ENCODE measurements at regions not wholly inside any gene's neighbourhood (a gene's known extent, or its start where the extent isn't known, plus 50 kb on each side); places are given as distances from the start of the nearest gene placed in this dataset.

DNA sequence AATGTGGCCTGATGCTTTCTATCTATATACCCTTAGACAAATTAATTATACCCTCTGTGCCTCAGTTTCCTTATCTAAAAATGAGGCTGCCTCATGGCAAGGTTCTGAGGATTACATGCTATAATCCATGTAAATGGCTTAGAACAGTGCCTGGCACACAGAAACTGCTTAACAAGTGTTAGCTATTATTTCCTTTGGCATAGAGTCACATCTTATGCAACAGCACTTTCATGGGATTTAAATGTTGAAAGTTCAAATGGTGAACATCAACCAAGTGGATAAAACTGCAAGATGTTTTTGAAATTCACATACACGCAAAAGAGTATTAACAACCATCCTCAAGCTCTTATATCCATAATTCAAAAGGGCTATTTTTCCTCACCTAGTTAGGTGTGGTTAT lies 202.8 kb upstream of the JAG1 start:
- no peak for DNase-seq
- H3K27ac ChIP-seq (ENCODE audit: low read depth in 2 of 2, low read length in 1 of 2) = no peak overlapping the region
- 96% methylated on average over 1 of the region's 1 CpG for WGBS (ENCODE audit: low lambda C conversion rate)

DNA sequence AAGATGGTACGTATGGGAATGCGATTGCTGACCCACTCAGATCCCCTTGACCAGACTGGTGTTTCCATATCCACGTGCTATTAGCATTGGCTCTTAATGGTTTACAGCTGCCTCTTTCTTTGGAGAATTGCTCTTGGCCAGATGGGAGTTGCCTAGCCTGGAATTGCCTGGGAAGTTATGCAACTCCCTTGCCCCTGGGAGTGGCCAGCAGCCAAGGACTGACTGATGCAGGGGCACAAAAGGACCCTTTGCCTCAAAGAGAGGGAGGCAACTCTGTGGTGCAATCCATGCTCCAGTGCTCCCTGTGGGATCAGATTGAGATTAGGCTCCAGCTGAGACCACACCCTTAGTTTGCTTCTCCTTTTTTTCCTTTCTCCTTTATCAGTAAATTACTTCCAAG lies 203.5 kb upstream of the JAG1 start:
- H3F3A ChIP-seq (replicated peaks; ENCODE audit: insufficient read depth) = no peaks in the 10 kb centered on the region
- DNase-seq = no peak
- H3K27ac ChIP-seq (ENCODE audit: low read depth in 2 of 2, low read length in 1 of 2) = no peak overlapping the region
- ChIA-PET CTCF (no interaction called here), POLR2A (no interaction called here)
- H4K20me1 ChIP-seq (ENCODE audit: insufficient read depth) = no peaks in the 10 kb centered on the region
- TF ChIP-seq SMC3 (IDR thresholded peaks at IDR 0.05; ENCODE audit: low read depth, low read length) = no peak
- no peak for TF ChIP-seq TEAD4 (IDR thresholded peaks at IDR 0.05; ENCODE audit: borderline replicate concordance, insufficient read depth)
- TF ChIP-seq MEF2A (IDR thresholded peaks at IDR 0.05; ENCODE audit: borderline replicate concordance, low read depth) = no peak
- H3K79me2 ChIP-seq (ENCODE audit: insufficient read depth) = no peaks in the 10 kb centered on the region
- H3K4me1 ChIP-seq (ENCODE audit: control insufficient read depth in 1 of 2, insufficient read depth in 2 of 2, low read depth in 1 of 2, low read length in 1 of 2) = no peaks in the 10 kb centered on the region
- no peaks in the 10 kb centered on the region for H3K9me3 ChIP-seq
- H3K4me3 ChIP-seq (ENCODE audit: low read depth in 2 of 2, low read length in 1 of 2) = no peak overlapping the region
- 88% methylated on average over 3 of the region's 3 CpGs for WGBS (ENCODE audit: low lambda C conversion rate)
- no peak overlapping the region for H3K9ac ChIP-seq
- H2AFZ ChIP-seq (ENCODE audit: low read depth) = no peak overlapping the region
- H3K36me3 ChIP-seq (replicated peaks in 1 of 2; ENCODE audit: control insufficient read depth in 1 of 2, insufficient read depth in 2 of 2, low read length in 1 of 2) = no peaks in the 10 kb centered on the region
- H3K27me3 ChIP-seq (ENCODE audit: insufficient read depth) = no peaks in the 10 kb centered on the region
- H3K9me2 ChIP-seq = no peaks in the 10 kb centered on the region
- H3K4me2 ChIP-seq = no peak overlapping the region

More for the DNA sequence above, 202.8 kb upstream of the JAG1 start:
- TF ChIP-seq GATA2 (CRISPR knock-in tag; IDR thresholded peaks at IDR 0.05) = no peak
- Histone ChIP-seq H3K27me3 (ENCODE audit: insufficient read depth) (no peaks in the 10 kb centered on the region), H3K9me3 (no peaks in the 10 kb centered on the region), H3K4me1 (ENCODE audit: control insufficient read depth in 1 of 2, insufficient read depth in 2 of 2, low read depth in 1 of 2, low read length in 1 of 2) (no peaks in the 10 kb centered on the region), H3K9ac (no peak overlapping the region), H3K4me3 (ENCODE audit: low read depth in 2 of 2, low read length in 1 of 2) (no peak overlapping the region), H4K20me1 (ENCODE audit: insufficient read depth) (no peaks in the 10 kb centered on the region), H3F3A (replicated peaks; ENCODE audit: insufficient read depth) (no peaks in the 10 kb centered on the region), H3K36me3 (replicated peaks in 1 of 2; ENCODE audit: control insufficient read depth in 1 of 2, insufficient read depth in 2 of 2, low read length in 1 of 2) (no peaks in the 10 kb centered on the region), H3K9me2 (no peaks in the 10 kb centered on the region), H2AFZ (ENCODE audit: low read depth) (no peak overlapping the region), H3K79me2 (ENCODE audit: insufficient read depth) (no peaks in the 10 kb centered on the region), H3K4me2 (no peak overlapping the region)
- POLR2A ChIA-PET = no interaction called here
- CTCF ChIA-PET = no interaction called here

DNA sequence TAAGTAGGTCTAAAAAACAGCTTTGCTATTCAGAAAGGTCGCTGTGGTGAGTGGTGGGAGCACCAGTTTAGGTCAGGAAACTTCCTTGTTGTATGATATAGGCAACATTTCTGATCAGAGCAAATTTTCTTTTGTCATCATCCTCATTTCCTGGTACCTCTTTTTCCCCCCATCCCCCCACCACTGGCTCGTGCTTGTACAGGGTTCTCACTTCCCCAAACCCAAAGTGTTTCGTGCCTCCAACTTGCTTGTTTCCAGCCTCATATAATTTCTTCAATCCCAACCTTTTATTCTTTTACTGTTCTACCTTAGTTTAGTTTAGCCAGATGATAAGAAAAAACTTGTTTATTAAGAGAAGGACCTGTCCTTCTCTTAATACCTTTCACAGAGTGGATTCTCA lies 209.4 kb upstream of the JAG1 start:
- no peaks in the 10 kb centered on the region for H3K36me3 ChIP-seq (replicated peaks in 1 of 2; ENCODE audit: control insufficient read depth in 1 of 2, insufficient read depth in 2 of 2, low read length in 1 of 2)
- H3K9me2 ChIP-seq = no peaks in the 10 kb centered on the region
- no peak for DNase-seq
- H3K4me3 ChIP-seq (ENCODE audit: low read depth in 2 of 2, low read length in 1 of 2) = no peak overlapping the region
- 50% methylated on average over 3 of the region's 3 CpGs for WGBS (ENCODE audit: low lambda C conversion rate)
- H4K20me1 ChIP-seq (ENCODE audit: insufficient read depth) = no peaks in the 10 kb centered on the region
- H3K27ac ChIP-seq (ENCODE audit: low read depth in 2 of 2, low read length in 1 of 2) = no peak overlapping the region
- POLR2A ChIA-PET = no interaction called here
- no peaks in the 10 kb centered on the region for H3K27me3 ChIP-seq (ENCODE audit: insufficient read depth)
- CTCF ChIA-PET = no interaction called here
- H3K4me2 ChIP-seq = no peak overlapping the region
- H2AFZ ChIP-seq (ENCODE audit: low read depth) = no peak overlapping the region
- H3F3A ChIP-seq (replicated peaks; ENCODE audit: insufficient read depth) = no peaks in the 10 kb centered on the region
- no peak overlapping the region for H3K9ac ChIP-seq
- no peaks in the 10 kb centered on the region for H3K4me1 ChIP-seq (ENCODE audit: control insufficient read depth in 1 of 2, insufficient read depth in 2 of 2, low read depth in 1 of 2, low read length in 1 of 2)
- no peak for TF ChIP-seq RCOR1 (IDR thresholded peaks at IDR 0.05; ENCODE audit: low read length)
- TF ChIP-seq, protein P1, sequence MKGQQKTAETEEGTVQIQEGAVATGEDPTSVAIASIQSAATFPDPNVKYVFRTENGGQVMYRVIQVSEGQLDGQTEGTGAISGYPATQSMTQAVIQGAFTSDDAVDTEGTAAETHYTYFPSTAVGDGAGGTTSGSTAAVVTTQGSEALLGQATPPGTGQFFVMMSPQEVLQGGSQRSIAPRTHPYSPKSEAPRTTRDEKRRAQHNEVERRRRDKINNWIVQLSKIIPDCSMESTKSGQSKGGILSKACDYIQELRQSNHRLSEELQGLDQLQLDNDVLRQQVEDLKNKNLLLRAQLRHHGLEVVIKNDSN (IDR thresholded peaks at IDR 0.05; ENCODE audit: borderline replicate concordance, low read depth) = no peak
- TF ChIP-seq FOXJ3 (CRISPR knock-in tag; IDR thresholded peaks at IDR 0.05) = no peak
- TF ChIP-seq FOSL2 (IDR thresholded peaks at IDR 0.05; ENCODE audit: borderline replicate concordance, low read depth) = no peak
- no peak for TF ChIP-seq EP300 (IDR thresholded peaks at IDR 0.05; ENCODE audit: borderline replicate concordance in 1 of 2, low read depth in 1 of 2, low read length in 1 of 2)
- no peak for TF ChIP-seq JUND (IDR thresholded peaks at IDR 0.05)
- TF ChIP-seq, protein P2, sequence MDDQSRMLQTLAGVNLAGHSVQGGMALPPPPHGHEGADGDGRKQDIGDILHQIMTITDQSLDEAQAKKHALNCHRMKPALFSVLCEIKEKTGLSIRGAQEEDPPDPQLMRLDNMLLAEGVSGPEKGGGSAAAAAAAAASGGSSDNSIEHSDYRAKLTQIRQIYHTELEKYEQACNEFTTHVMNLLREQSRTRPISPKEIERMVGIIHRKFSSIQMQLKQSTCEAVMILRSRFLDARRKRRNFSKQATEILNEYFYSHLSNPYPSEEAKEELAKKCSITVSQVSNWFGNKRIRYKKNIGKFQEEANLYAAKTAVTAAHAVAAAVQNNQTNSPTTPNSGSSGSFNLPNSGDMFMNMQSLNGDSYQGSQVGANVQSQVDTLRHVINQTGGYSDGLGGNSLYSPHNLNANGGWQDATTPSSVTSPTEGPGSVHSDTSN (IDR thresholded peaks at IDR 0.05) = no peak
- no peak for TF ChIP-seq FOXM1 (IDR thresholded peaks at IDR 0.05; ENCODE audit: low read depth)
- TF ChIP-seq TAF1 (IDR thresholded peaks at IDR 0.05; ENCODE audit: borderline replicate concordance, low read depth, low read length) = no peak
- TF ChIP-seq CHD2 (IDR thresholded peaks at IDR 0.05; ENCODE audit: low read length, partially characterized antibody) = no peak
- TF ChIP-seq TCF12 (IDR thresholded peaks at IDR 0.05) = no peak
- TF ChIP-seq ELF1 (IDR thresholded peaks at IDR 0.05) = no peak
- TF ChIP-seq GATA2 (CRISPR knock-in tag; IDR thresholded peaks at IDR 0.05) = no peak
- TF ChIP-seq RXRA (IDR thresholded peaks at IDR 0.05; ENCODE audit: borderline replicate concordance, low read depth) = no peak
- TF ChIP-seq, protein P3, sequence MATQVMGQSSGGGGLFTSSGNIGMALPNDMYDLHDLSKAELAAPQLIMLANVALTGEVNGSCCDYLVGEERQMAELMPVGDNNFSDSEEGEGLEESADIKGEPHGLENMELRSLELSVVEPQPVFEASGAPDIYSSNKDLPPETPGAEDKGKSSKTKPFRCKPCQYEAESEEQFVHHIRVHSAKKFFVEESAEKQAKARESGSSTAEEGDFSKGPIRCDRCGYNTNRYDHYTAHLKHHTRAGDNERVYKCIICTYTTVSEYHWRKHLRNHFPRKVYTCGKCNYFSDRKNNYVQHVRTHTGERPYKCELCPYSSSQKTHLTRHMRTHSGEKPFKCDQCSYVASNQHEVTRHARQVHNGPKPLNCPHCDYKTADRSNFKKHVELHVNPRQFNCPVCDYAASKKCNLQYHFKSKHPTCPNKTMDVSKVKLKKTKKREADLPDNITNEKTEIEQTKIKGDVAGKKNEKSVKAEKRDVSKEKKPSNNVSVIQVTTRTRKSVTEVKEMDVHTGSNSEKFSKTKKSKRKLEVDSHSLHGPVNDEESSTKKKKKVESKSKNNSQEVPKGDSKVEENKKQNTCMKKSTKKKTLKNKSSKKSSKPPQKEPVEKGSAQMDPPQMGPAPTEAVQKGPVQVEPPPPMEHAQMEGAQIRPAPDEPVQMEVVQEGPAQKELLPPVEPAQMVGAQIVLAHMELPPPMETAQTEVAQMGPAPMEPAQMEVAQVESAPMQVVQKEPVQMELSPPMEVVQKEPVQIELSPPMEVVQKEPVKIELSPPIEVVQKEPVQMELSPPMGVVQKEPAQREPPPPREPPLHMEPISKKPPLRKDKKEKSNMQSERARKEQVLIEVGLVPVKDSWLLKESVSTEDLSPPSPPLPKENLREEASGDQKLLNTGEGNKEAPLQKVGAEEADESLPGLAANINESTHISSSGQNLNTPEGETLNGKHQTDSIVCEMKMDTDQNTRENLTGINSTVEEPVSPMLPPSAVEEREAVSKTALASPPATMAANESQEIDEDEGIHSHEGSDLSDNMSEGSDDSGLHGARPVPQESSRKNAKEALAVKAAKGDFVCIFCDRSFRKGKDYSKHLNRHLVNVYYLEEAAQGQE (IDR thresholded peaks at IDR 0.05; ENCODE audit: low read depth, low read length) = no peak
- no peaks in the 10 kb centered on the region for H3K79me2 ChIP-seq (ENCODE audit: insufficient read depth)
- no peaks in the 10 kb centered on the region for H3K9me3 ChIP-seq
